Peyer's patch (tissue), 4 donors: ENCODE measurements at regions not wholly inside any gene's neighbourhood (a gene's known extent, or its start where the extent isn't known, plus 50 kb on each side); places are given as distances from the start of the nearest gene placed in this dataset.

Experiments
- CTCF ChIP-seq, 6 experiments: fragments of 450-650 bp in 4 of 6; fragments of 200-600 bp in 2 of 6; sonication (generic) in 1 of 6; IDR thresholded peaks; one replicate each; pipeline ENCODE4 v1.5.1; 2017 to 2019; ENCODE audit warnings: antibody characterized with exemption in 6 of 6, mild to moderate bottlenecking in 3 of 6, moderate library complexity in 1 of 6
- POLR2A ChIP-seq, 2 donors: fragments of 450-650 bp; IDR thresholded peaks; one replicate each; pipeline ENCODE4 v1.5.1; 2017; ENCODE audit warnings: antibody characterized with exemption in 2 of 2, mild to moderate bottlenecking in 2 of 2, moderate library complexity in 2 of 2

DNA sequence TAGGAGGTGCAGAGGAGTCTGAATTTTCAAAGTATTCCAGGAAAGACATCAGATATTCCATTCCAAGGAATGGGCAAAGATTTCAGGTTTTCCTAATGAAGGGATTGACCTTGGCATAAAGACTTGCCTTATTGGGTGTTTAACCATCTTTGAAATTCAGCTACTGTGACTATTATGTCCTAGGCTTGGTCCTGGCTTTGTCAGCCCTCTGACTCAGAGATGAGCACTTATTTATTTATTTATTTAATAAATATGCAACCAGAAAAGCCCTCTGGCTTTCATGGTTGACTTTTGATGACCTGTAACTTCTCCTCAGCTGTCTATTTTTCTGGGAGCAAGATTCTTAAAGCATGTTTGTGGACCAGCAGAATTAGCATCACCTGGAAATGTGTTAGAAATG lies 455.1 kb downstream of the KIF2B start:
- TF ChIP-seq CTCF (IDR thresholded peaks at IDR 0.05), result no peak
- no peak for TF ChIP-seq POLR2A (IDR thresholded peaks at IDR 0.05)
